T-helper 2 cell treated with Interferon-gamma antibody and Interleukin-4, amounts not matched to agents 5 μg/mL and 100 μg/mL, for 36 hours (primary cell): ENCODE measurements at regions not wholly inside any gene's neighbourhood (a gene's known extent, or its start where the extent isn't known, plus 50 kb on each side); places are given as distances from the start of the nearest gene placed in this dataset.

Source experiments
- DNase-seq: peaks from one replicate; pipeline ENCODE4 v3.0.0; 2021; ENCODE audit warnings: low spot score
- H3K27ac Mint-ChIP-seq: one replicate; pipeline ENCODE4 v1.8.0; 2021; ENCODE audit warnings: mild to moderate bottlenecking, mixed read lengths
- H3K27me3 Mint-ChIP-seq: one replicate; pipeline ENCODE4 v1.8.0; 2021; ENCODE audit warnings: low read depth, mixed read lengths
- H3K36me3 Mint-ChIP-seq: one replicate; pipeline ENCODE4 v1.8.0; 2021; ENCODE audit warnings: low read depth, mixed read lengths
- H3K4me1 Mint-ChIP-seq: one replicate; pipeline ENCODE4 v1.8.0; 2021; ENCODE audit warnings: low read depth, mixed read lengths
- H3K4me3 Mint-ChIP-seq: one replicate; pipeline ENCODE4 v1.8.0; 2022; ENCODE audit warnings: mild to moderate bottlenecking, moderate library complexity, mixed read lengths
- H3K9me3 Mint-ChIP-seq: one replicate; pipeline ENCODE4 v1.8.0; 2021; ENCODE audit warnings: mixed read lengths

GRCh38 chr14:53473480-53473879 is 320.4 kb upstream of the DDHD1 start:
- Mint-ChIP-seq H3K27me3 (no peaks in the 10 kb centered on the region), H3K27ac (no peak overlapping the region), H3K4me3 (no peak overlapping the region), H3K36me3 (no peaks in the 10 kb centered on the region), H3K4me1 (no peaks in the 10 kb centered on the region), H3K9me3 (peaks cover 3% of the 10 kb centered on the region)
- DNase-seq = no peak

GRCh38 chr14:53472306-53472705 is 319.2 kb upstream of the DDHD1 start:
- no peaks in the 10 kb centered on the region for H3K36me3 Mint-ChIP-seq
- H3K4me1 Mint-ChIP-seq = no peaks in the 10 kb centered on the region
- H3K27ac Mint-ChIP-seq = no peak overlapping the region
- DNase-seq = no peak
- no peaks in the 10 kb centered on the region for H3K27me3 Mint-ChIP-seq
- no peak overlapping the region for H3K4me3 Mint-ChIP-seq
- no peaks in the 10 kb centered on the region for H3K9me3 Mint-ChIP-seq

- Mint-ChIP-seq H3K36me3 (no peaks in the 10 kb centered on the region), H3K9me3 (no peaks in the 10 kb centered on the region), H3K4me3 (no peak overlapping the region), H3K4me1 (no peaks in the 10 kb centered on the region), H3K27me3 (no peaks in the 10 kb centered on the region), H3K27ac (no peak overlapping the region)
- DNase-seq = no peak
Measured at GRCh38 chr14:53470351-53471043, 317.4 kb upstream of the DDHD1 start.

GRCh38 chr14:53468876-53469275 is 315.8 kb upstream of the DDHD1 start:
- Mint-ChIP-seq H3K9me3 (peaks cover 4% of the 10 kb centered on the region), H3K27ac (no peak overlapping the region), H3K36me3 (peaks cover 3% of the 10 kb centered on the region), H3K27me3 (no peaks in the 10 kb centered on the region), H3K4me3 (no peak overlapping the region), H3K4me1 (peaks cover 8% of the 10 kb centered on the region)
- no peak for DNase-seq

GRCh38 chr14:53464376-53464775 is 311.3 kb upstream of the DDHD1 start:
- Mint-ChIP-seq H3K27me3 (no peaks in the 10 kb centered on the region), H3K4me3 (no peak overlapping the region), H3K9me3 (peaks cover 10% of the 10 kb centered on the region), H3K36me3 (peaks cover 10% of the 10 kb centered on the region), H3K4me1 (peaks cover 34% of the 10 kb centered on the region), H3K27ac (no peak overlapping the region)
- no peak for DNase-seq

- H3K9me3 Mint-ChIP-seq = peaks cover 10% of the 10 kb centered on the region
- H3K4me3 Mint-ChIP-seq = peak overlapping the region; percentile 63
- peaks cover 39% of the 10 kb centered on the region for H3K4me1 Mint-ChIP-seq
- H3K36me3 Mint-ChIP-seq = peaks cover 10% of the 10 kb centered on the region
- H3K27me3 Mint-ChIP-seq = no peaks in the 10 kb centered on the region
- peak; percentile 37 for DNase-seq
- H3K27ac Mint-ChIP-seq = peak overlapping the region; percentile 87
Measured at GRCh38 chr14:53462931-53463778, 310.0 kb upstream of the DDHD1 start.

GRCh38 chr14:53461858-53462257 is 308.7 kb upstream of the DDHD1 start:
- Mint-ChIP-seq H3K27ac (peak overlapping the region; percentile 18), H3K4me3 (peak overlapping the region; percentile 49), H3K36me3 (peaks cover 10% of the 10 kb centered on the region), H3K27me3 (peaks cover 2% of the 10 kb centered on the region), H3K9me3 (peaks cover 10% of the 10 kb centered on the region), H3K4me1 (peaks cover 42% of the 10 kb centered on the region)
- DNase-seq = no peak

- Mint-ChIP-seq H3K9me3 (peaks cover 10% of the 10 kb centered on the region), H3K27ac (no peak overlapping the region), H3K36me3 (peaks cover 10% of the 10 kb centered on the region), H3K4me3 (no peak overlapping the region), H3K27me3 (peaks cover 3% of the 10 kb centered on the region), H3K4me1 (peaks cover 42% of the 10 kb centered on the region)
- no peak for DNase-seq
Measured at GRCh38 chr14:53460544-53460943, 307.4 kb upstream of the DDHD1 start.

GRCh38 chr14:53458368-53458814 is 305.3 kb upstream of the DDHD1 start:
- Mint-ChIP-seq H3K4me3 (no peak overlapping the region), H3K36me3 (peaks cover 7% of the 10 kb centered on the region), H3K27me3 (peaks cover 3% of the 10 kb centered on the region)

GRCh38 chr14:53456931-53457330 is 303.8 kb upstream of the DDHD1 start:
- Mint-ChIP-seq H3K9me3 (peaks cover 9% of the 10 kb centered on the region), H3K36me3 (peaks cover 7% of the 10 kb centered on the region), H3K4me3 (no peak overlapping the region), H3K27ac (no peak overlapping the region), H3K4me1 (peaks cover 19% of the 10 kb centered on the region), H3K27me3 (peaks cover 3% of the 10 kb centered on the region)
- no peak for DNase-seq

More at GRCh38 chr14:53458368-53458814, 305.3 kb upstream of the DDHD1 start:
- Mint-ChIP-seq H3K27ac (peak overlapping the region; percentile 39), H3K4me1 (peaks cover 30% of the 10 kb centered on the region), H3K9me3 (peaks cover 9% of the 10 kb centered on the region)
- DNase-seq = no peak

- H3K27me3 Mint-ChIP-seq = peaks cover 8% of the 10 kb centered on the region
- no peak overlapping the region for H3K4me3 Mint-ChIP-seq
- H3K4me1 Mint-ChIP-seq = peaks cover 2% of the 10 kb centered on the region
- peaks cover 3% of the 10 kb centered on the region for H3K9me3 Mint-ChIP-seq
- no peak for DNase-seq
- no peak overlapping the region for H3K27ac Mint-ChIP-seq
- no peaks in the 10 kb centered on the region for H3K36me3 Mint-ChIP-seq
Measured at GRCh38 chr14:53452005-53452673, 299.0 kb upstream of the DDHD1 start.

- Mint-ChIP-seq H3K27ac (no peak overlapping the region), H3K4me1 (no peaks in the 10 kb centered on the region), H3K27me3 (peaks cover 6% of the 10 kb centered on the region), H3K4me3 (no peak overlapping the region), H3K36me3 (no peaks in the 10 kb centered on the region), H3K9me3 (peaks cover 3% of the 10 kb centered on the region)
- DNase-seq = no peak
Measured at GRCh38 chr14:53450871-53451270, 297.7 kb upstream of the DDHD1 start.

- Mint-ChIP-seq H3K4me3 (no peak overlapping the region), H3K4me1 (no peaks in the 10 kb centered on the region), H3K27ac (no peak overlapping the region), H3K9me3 (no peaks in the 10 kb centered on the region), H3K36me3 (no peaks in the 10 kb centered on the region), H3K27me3 (peaks cover 6% of the 10 kb centered on the region)
- DNase-seq = no peak
Measured at GRCh38 chr14:53448682-53449081, 295.6 kb upstream of the DDHD1 start.
